ENCODE measurements at regions not wholly inside any gene's neighbourhood (a gene's known extent, or its start where the extent isn't known, plus 50 kb on each side); places are given as distances from the start of the nearest gene placed in this dataset.
"Not testable (repeated sequence)": the region's sequence is repeated elsewhere in the genome, so short reads cannot be mapped to it uniquely, and the experiment has no call there.

GRCh38 chrX:10676235-10676957, 56.0 kb upstream of the MID1 start:
- no peak for DNase-seq

- DNase-seq, result no peak
Observed at GRCh38 chrX:10677490-10677889, 57.1 kb upstream of the MID1 start.

GRCh38 chrX:10679387-10679786, 59.0 kb upstream of the MID1 start:
- DNase-seq, result no peak

GRCh38 chrX:10681167-10681566, 60.8 kb upstream of the MID1 start:
- DNase-seq, result no peak

- DNase-seq, result not testable (repeated sequence)
Observed at GRCh38 chrX:10683631-10684030, 63.2 kb upstream of the MID1 start.

GRCh38 chrX:10685923-10686595, 65.7 kb upstream of the MID1 start:
- DNase-seq, result no peak

GRCh38 chrX:10691751-10692150, 71.4 kb upstream of the MID1 start:
- DNase-seq, result not testable (repeated sequence)

GRCh38 chrX:10697616-10698317, 77.4 kb upstream of the MID1 start:
- DNase-seq, result no peak

GRCh38 chrX:10698318-10698640, 77.9 kb upstream of the MID1 start:
- DNase-seq, result no peak

- DNase-seq, result no peak
Observed at GRCh38 chrX:10702031-10702430, 81.6 kb upstream of the MID1 start.

GRCh38 chrX:10706342-10706741, 86.0 kb upstream of the MID1 start:
- not testable (repeated sequence) for DNase-seq

GRCh38 chrX:10707773-10708172, 87.4 kb upstream of the MID1 start:
- DNase-seq, result no peak

GRCh38 chrX:10709276-10709675, 88.9 kb upstream of the MID1 start:
- no peak for DNase-seq

GRCh38 chrX:10714531-10714930, 94.1 kb upstream of the MID1 start:
- no peak for DNase-seq

GRCh38 chrX:10722851-10723250, 102.5 kb upstream of the MID1 start:
- peak; percentile 10 for DNase-seq

GRCh38 chrX:10725071-10725470, 104.7 kb upstream of the MID1 start:
- DNase-seq, result no peak

- peak; percentile 37 for DNase-seq
Observed at GRCh38 chrX:10726647-10727046, 106.3 kb upstream of the MID1 start.

GRCh38 chrX:10728806-10729389, 108.5 kb upstream of the MID1 start:
- no peak for DNase-seq

- no peak for DNase-seq
Observed at GRCh38 chrX:10739426-10739825, 119.0 kb upstream of the MID1 start.

- no peak for DNase-seq
Observed at GRCh38 chrX:10741003-10741402, 120.6 kb upstream of the MID1 start.

GRCh38 chrX:10741550-10741949, 121.2 kb upstream of the MID1 start:
- no peak for DNase-seq

GRCh38 chrX:10743476-10743875, 123.1 kb upstream of the MID1 start:
- no peak for DNase-seq

- DNase-seq, result no peak
Observed at GRCh38 chrX:10744007-10744406, 123.6 kb upstream of the MID1 start.

GRCh38 chrX:10747975-10748374, 127.6 kb upstream of the MID1 start:
- no peak for DNase-seq

Measured in NCI-H226 (cell line).